ENCODE measurements at regions not wholly inside any gene's neighbourhood (a gene's known extent, or its start where the extent isn't known, plus 50 kb on each side); places are given as distances from the start of the nearest gene placed in this dataset.

DNA sequence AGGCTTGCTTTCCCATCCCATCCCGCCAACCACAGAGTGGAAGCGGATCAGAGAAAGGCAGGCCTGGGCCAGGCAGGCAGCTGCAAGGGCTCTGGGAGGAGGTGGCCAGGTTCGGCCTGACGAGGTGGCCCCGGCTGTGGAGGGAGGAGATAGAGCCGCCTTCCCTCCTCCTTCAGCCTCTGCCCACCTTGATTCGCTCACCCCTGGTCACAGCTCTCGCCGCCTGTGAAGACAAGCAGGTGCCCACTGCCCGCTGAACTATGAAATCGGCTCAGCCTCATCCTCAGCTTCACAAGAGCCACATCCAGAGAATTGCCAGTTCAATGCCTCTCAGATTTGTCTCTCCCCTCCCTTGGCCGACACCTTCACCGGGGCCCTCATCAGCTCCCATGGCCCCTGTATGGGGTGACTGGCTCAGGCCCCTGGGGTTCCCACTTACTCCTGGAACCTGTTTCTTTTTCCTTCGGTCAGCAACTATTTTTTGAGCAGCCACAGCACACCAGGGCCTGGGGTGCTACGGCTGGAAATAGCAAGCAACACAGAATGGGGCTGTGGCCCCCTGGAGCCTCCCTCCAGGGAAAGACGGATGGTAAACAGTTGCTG is 80.0 kb upstream of the CHST15 start:
- H3K4me3 Mint-ChIP-seq: no peak overlapping the region
- no peak overlapping the region for H3K4me3 ChIP-seq
- peaks cover 12% of the 10 kb centered on the region for H3K27me3 Mint-ChIP-seq (ENCODE audit: insufficient read depth, low read depth, poor library complexity)

DNA sequence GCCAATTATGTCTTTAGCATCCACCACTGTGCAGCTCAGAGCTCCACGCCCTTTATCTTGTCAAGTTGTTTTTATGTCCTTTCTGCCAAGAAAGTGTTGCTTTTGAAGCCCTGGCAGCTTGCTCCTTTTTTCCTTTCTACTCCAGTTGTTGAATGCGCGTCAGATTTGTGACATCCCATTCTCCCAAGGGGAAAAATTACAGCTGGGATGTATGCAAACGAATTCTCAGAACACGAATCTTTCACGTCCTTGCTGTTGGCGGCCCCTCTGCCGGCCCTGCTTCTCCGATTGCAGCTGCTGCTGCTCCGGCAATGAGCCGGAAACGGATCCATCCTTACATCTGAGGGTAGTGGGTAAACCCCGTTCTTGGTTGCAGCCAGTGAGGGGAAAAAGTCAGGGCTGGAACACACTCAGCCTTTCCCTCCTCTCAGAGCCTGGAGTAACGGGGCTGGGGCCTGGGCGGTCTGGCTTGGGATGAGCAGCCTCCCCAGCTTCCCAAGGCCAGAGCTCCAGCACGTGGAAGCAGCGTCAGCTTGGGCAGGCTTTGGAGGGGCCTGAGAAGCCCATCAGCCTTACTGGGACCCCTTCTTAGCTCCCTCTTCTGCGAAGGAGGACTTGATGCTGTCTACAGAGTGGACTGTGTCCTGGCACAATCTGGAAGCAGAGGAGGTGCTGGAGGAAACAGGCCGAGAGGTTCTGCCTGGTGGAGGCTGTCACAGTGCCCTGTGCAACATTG is 79.0 kb upstream of the CHST15 start:
- no peaks in the 10 kb centered on the region for H3K9me2 ChIP-seq (ENCODE audit: insufficient read depth)
- H3K4me3 Mint-ChIP-seq: no peak overlapping the region
- ATAC-seq (no peak), DNase-seq (ENCODE audit: low spot score) (no peak)
- H3K27me3 Mint-ChIP-seq (ENCODE audit: insufficient read depth, low read depth, poor library complexity): peaks cover 12% of the 10 kb centered on the region
- H3K27ac Mint-ChIP-seq: no peak overlapping the region
- H2AFZ ChIP-seq: no peak overlapping the region
- no peaks in the 10 kb centered on the region for H3K79me2 ChIP-seq (replicated peaks; ENCODE audit: insufficient read depth)
- H3K36me3 ChIP-seq (ENCODE audit: insufficient read depth): no peaks in the 10 kb centered on the region
- H3K4me3 ChIP-seq: no peak overlapping the region
- peaks cover 12% of the 10 kb centered on the region for H3K4me1 Mint-ChIP-seq
- no peak overlapping the region for H3K4me2 ChIP-seq
- no peak overlapping the region for H3K27ac ChIP-seq (ENCODE audit: low read depth)
- no peaks in the 10 kb centered on the region for H3K4me1 ChIP-seq (ENCODE audit: insufficient read depth)
- no peaks in the 10 kb centered on the region for H3K9me3 Mint-ChIP-seq
- no peaks in the 10 kb centered on the region for H3K36me3 Mint-ChIP-seq (ENCODE audit: low read depth)
- no peaks in the 10 kb centered on the region for H3F3A ChIP-seq (replicated peaks; ENCODE audit: low read depth)
- H3K27me3 ChIP-seq (ENCODE audit: insufficient read depth): no peaks in the 10 kb centered on the region
- no peaks in the 10 kb centered on the region for H4K20me1 ChIP-seq (replicated peaks; ENCODE audit: insufficient read depth)
- TF ChIP-seq ZNF114 (CRISPR knock-in tag; IDR thresholded peaks at IDR 0.05): no peak
- no peak for TF ChIP-seq NANOG (IDR thresholded peaks at IDR 0.05; ENCODE audit: borderline replicate concordance)
- TF ChIP-seq, protein P1, sequence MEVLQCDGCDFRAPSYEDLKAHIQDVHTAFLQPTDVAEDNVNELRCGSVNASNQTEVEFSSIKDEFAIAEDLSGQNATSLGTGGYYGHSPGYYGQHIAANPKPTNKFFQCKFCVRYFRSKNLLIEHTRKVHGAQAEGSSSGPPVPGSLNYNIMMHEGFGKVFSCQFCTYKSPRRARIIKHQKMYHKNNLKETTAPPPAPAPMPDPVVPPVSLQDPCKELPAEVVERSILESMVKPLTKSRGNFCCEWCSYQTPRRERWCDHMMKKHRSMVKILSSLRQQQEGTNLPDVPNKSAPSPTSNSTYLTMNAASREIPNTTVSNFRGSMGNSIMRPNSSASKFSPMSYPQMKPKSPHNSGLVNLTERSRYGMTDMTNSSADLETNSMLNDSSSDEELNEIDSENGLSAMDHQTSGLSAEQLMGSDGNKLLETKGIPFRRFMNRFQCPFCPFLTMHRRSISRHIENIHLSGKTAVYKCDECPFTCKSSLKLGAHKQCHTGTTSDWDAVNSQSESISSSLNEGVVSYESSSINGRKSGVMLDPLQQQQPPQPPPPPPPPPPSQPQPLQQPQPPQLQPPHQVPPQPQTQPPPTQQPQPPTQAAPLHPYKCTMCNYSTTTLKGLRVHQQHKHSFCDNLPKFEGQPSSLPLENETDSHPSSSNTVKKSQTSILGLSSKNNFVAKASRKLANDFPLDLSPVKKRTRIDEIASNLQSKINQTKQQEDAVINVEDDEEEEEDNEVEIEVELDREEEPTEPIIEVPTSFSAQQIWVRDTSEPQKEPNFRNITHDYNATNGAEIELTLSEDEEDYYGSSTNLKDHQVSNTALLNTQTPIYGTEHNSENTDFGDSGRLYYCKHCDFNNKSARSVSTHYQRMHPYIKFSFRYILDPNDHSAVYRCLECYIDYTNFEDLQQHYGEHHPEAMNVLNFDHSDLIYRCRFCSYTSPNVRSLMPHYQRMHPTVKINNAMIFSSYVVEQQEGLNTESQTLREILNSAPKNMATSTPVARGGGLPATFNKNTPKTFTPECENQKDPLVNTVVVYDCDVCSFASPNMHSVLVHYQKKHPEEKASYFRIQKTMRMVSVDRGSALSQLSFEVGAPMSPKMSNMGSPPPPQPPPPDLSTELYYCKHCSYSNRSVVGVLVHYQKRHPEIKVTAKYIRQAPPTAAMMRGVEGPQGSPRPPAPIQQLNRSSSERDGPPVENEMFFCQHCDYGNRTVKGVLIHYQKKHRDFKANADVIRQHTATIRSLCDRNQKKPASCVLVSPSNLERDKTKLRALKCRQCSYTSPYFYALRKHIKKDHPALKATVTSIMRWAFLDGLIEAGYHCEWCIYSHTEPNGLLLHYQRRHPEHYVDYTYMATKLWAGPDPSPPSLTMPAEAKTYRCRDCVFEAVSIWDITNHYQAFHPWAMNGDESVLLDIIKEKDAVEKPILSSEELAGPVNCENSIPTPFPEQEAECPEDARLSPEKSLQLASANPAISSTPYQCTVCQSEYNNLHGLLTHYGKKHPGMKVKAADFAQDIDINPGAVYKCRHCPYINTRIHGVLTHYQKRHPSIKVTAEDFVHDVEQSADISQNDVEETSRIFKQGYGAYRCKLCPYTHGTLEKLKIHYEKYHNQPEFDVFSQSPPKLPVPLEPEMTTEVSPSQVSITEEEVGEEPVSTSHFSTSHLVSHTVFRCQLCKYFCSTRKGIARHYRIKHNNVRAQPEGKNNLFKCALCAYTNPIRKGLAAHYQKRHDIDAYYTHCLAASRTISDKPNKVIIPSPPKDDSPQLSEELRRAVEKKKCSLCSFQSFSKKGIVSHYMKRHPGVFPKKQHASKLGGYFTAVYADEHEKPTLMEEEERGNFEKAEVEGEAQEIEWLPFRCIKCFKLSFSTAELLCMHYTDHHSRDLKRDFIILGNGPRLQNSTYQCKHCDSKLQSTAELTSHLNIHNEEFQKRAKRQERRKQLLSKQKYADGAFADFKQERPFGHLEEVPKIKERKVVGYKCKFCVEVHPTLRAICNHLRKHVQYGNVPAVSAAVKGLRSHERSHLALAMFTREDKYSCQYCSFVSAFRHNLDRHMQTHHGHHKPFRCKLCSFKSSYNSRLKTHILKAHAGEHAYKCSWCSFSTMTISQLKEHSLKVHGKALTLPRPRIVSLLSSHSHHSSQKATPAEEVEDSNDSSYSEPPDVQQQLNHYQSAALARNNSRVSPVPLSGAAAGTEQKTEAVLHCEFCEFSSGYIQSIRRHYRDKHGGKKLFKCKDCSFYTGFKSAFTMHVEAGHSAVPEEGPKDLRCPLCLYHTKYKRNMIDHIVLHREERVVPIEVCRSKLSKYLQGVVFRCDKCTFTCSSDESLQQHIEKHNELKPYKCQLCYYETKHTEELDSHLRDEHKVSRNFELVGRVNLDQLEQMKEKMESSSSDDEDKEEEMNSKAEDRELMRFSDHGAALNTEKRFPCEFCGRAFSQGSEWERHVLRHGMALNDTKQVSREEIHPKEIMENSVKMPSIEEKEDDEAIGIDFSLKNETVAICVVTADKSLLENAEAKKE (CRISPR knock-in tag; IDR thresholded peaks at IDR 0.05): no peak
- TF ChIP-seq, protein P2, sequence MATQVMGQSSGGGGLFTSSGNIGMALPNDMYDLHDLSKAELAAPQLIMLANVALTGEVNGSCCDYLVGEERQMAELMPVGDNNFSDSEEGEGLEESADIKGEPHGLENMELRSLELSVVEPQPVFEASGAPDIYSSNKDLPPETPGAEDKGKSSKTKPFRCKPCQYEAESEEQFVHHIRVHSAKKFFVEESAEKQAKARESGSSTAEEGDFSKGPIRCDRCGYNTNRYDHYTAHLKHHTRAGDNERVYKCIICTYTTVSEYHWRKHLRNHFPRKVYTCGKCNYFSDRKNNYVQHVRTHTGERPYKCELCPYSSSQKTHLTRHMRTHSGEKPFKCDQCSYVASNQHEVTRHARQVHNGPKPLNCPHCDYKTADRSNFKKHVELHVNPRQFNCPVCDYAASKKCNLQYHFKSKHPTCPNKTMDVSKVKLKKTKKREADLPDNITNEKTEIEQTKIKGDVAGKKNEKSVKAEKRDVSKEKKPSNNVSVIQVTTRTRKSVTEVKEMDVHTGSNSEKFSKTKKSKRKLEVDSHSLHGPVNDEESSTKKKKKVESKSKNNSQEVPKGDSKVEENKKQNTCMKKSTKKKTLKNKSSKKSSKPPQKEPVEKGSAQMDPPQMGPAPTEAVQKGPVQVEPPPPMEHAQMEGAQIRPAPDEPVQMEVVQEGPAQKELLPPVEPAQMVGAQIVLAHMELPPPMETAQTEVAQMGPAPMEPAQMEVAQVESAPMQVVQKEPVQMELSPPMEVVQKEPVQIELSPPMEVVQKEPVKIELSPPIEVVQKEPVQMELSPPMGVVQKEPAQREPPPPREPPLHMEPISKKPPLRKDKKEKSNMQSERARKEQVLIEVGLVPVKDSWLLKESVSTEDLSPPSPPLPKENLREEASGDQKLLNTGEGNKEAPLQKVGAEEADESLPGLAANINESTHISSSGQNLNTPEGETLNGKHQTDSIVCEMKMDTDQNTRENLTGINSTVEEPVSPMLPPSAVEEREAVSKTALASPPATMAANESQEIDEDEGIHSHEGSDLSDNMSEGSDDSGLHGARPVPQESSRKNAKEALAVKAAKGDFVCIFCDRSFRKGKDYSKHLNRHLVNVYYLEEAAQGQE (IDR thresholded peaks at IDR 0.05; ENCODE audit: unreplicated experiment): no peak
- no peak for TF ChIP-seq JUNB (IDR thresholded peaks at IDR 0.05; ENCODE audit: unreplicated experiment)

More for the DNA sequence above, 80.0 kb upstream of the CHST15 start:
- Mint-ChIP-seq H3K27ac (no peak overlapping the region; the same call in 1 of the 2 replicates), H3K9me3 (no peaks in the 10 kb centered on the region), H3K36me3 (ENCODE audit: low read depth) (no peaks in the 10 kb centered on the region), H3K4me1 (peaks cover 12% of the 10 kb centered on the region)
- no peaks in the 10 kb centered on the region for H3K4me1 ChIP-seq (ENCODE audit: insufficient read depth)
- DNase-seq (ENCODE audit: low spot score) (no peak), ATAC-seq (no peak)
- no peak overlapping the region for H3K27ac ChIP-seq (ENCODE audit: low read depth)
- no peaks in the 10 kb centered on the region for H3F3A ChIP-seq (replicated peaks; ENCODE audit: low read depth)
- H3K4me2 ChIP-seq: no peak overlapping the region
- no peak overlapping the region for H2AFZ ChIP-seq
- no peaks in the 10 kb centered on the region for H3K79me2 ChIP-seq (replicated peaks; ENCODE audit: insufficient read depth)
- H4K20me1 ChIP-seq (replicated peaks; ENCODE audit: insufficient read depth): no peaks in the 10 kb centered on the region
- TF ChIP-seq ZNF331 (CRISPR knock-in tag; IDR thresholded peaks at IDR 0.05; ENCODE audit: low read depth) (no peak), EZH2phosphoT487 (IDR thresholded peaks at IDR 0.05; ENCODE audit: unreplicated experiment) (no peak), NANOG (IDR thresholded peaks at IDR 0.05; ENCODE audit: borderline replicate concordance) (no peak), STAT1 (IDR thresholded peaks at IDR 0.05; ENCODE audit: unreplicated experiment) (no peak), POLR2AphosphoS5 (IDR thresholded peaks at IDR 0.05; ENCODE audit: low read depth) (no peak), ZNF114 (CRISPR knock-in tag; IDR thresholded peaks at IDR 0.05) (no peak)
- TF ChIP-seq, protein P3, sequence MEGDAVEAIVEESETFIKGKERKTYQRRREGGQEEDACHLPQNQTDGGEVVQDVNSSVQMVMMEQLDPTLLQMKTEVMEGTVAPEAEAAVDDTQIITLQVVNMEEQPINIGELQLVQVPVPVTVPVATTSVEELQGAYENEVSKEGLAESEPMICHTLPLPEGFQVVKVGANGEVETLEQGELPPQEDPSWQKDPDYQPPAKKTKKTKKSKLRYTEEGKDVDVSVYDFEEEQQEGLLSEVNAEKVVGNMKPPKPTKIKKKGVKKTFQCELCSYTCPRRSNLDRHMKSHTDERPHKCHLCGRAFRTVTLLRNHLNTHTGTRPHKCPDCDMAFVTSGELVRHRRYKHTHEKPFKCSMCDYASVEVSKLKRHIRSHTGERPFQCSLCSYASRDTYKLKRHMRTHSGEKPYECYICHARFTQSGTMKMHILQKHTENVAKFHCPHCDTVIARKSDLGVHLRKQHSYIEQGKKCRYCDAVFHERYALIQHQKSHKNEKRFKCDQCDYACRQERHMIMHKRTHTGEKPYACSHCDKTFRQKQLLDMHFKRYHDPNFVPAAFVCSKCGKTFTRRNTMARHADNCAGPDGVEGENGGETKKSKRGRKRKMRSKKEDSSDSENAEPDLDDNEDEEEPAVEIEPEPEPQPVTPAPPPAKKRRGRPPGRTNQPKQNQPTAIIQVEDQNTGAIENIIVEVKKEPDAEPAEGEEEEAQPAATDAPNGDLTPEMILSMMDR (conservative IDR thresholded peaks at IDR 0.05; ENCODE audit: low read depth in 2 of 2): no peak
- H3K27me3 ChIP-seq (ENCODE audit: insufficient read depth): no peaks in the 10 kb centered on the region
- H3K36me3 ChIP-seq (ENCODE audit: insufficient read depth): no peaks in the 10 kb centered on the region
- H3K9me2 ChIP-seq (ENCODE audit: insufficient read depth): no peaks in the 10 kb centered on the region
